ENCODE measurements at regions not wholly inside any gene's neighbourhood (a gene's known extent, or its start where the extent isn't known, plus 50 kb on each side); places are given as distances from the start of the nearest gene placed in this dataset.

- Histone ChIP-seq H3K9me2 (ENCODE audit: insufficient read depth) (no peaks in the 10 kb centered on the region), H3K4me2 (no peak overlapping the region), H4K20me1 (replicated peaks; ENCODE audit: insufficient read depth) (no peaks in the 10 kb centered on the region), H3K79me2 (replicated peaks; ENCODE audit: insufficient read depth) (no peaks in the 10 kb centered on the region), H3K4me3 (no peak overlapping the region), H3K27ac (ENCODE audit: low read depth) (no peak overlapping the region), H2AFZ (no peak overlapping the region), H3K4me1 (ENCODE audit: insufficient read depth) (peaks cover 12% of the 10 kb centered on the region; the same call in 1 of the 2 replicates), H3K27me3 (ENCODE audit: insufficient read depth) (no peaks in the 10 kb centered on the region), H3F3A (replicated peaks; ENCODE audit: low read depth) (no peaks in the 10 kb centered on the region), H3K36me3 (ENCODE audit: insufficient read depth) (no peaks in the 10 kb centered on the region)
- no peak for ATAC-seq
- no peak for TF ChIP-seq ZNF331 (CRISPR knock-in tag; IDR thresholded peaks at IDR 0.05; ENCODE audit: low read depth)
- TF ChIP-seq ZNF114 (CRISPR knock-in tag; IDR thresholded peaks at IDR 0.05) = no peak
- TF ChIP-seq NANOG (IDR thresholded peaks at IDR 0.05; ENCODE audit: borderline replicate concordance) = no peak
- no peak for TF ChIP-seq ZNF462 (CRISPR knock-in tag; IDR thresholded peaks at IDR 0.05)
- TF ChIP-seq CTCF (conservative IDR thresholded peaks at IDR 0.05; ENCODE audit: low read depth in 2 of 2) = no peak
- no peak for TF ChIP-seq STAT1 (IDR thresholded peaks at IDR 0.05; ENCODE audit: unreplicated experiment)
- TF ChIP-seq JUNB (IDR thresholded peaks at IDR 0.05; ENCODE audit: unreplicated experiment) = no peak
- TF ChIP-seq ETS1 (IDR thresholded peaks at IDR 0.05) = no peak
- no peak for TF ChIP-seq EZH2 (IDR thresholded peaks at IDR 0.05; ENCODE audit: low read depth, unreplicated experiment)
- no peak for TF ChIP-seq POLR2AphosphoS5 (IDR thresholded peaks at IDR 0.05; ENCODE audit: low read depth)
- TF ChIP-seq CREB1 (CRISPR knock-in tag; IDR thresholded peaks at IDR 0.05; ENCODE audit: low read depth) = no peak
- TF ChIP-seq EZH2phosphoT487 (IDR thresholded peaks at IDR 0.05; ENCODE audit: unreplicated experiment) = no peak
- TF ChIP-seq, protein P1, sequence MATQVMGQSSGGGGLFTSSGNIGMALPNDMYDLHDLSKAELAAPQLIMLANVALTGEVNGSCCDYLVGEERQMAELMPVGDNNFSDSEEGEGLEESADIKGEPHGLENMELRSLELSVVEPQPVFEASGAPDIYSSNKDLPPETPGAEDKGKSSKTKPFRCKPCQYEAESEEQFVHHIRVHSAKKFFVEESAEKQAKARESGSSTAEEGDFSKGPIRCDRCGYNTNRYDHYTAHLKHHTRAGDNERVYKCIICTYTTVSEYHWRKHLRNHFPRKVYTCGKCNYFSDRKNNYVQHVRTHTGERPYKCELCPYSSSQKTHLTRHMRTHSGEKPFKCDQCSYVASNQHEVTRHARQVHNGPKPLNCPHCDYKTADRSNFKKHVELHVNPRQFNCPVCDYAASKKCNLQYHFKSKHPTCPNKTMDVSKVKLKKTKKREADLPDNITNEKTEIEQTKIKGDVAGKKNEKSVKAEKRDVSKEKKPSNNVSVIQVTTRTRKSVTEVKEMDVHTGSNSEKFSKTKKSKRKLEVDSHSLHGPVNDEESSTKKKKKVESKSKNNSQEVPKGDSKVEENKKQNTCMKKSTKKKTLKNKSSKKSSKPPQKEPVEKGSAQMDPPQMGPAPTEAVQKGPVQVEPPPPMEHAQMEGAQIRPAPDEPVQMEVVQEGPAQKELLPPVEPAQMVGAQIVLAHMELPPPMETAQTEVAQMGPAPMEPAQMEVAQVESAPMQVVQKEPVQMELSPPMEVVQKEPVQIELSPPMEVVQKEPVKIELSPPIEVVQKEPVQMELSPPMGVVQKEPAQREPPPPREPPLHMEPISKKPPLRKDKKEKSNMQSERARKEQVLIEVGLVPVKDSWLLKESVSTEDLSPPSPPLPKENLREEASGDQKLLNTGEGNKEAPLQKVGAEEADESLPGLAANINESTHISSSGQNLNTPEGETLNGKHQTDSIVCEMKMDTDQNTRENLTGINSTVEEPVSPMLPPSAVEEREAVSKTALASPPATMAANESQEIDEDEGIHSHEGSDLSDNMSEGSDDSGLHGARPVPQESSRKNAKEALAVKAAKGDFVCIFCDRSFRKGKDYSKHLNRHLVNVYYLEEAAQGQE (IDR thresholded peaks at IDR 0.05; ENCODE audit: unreplicated experiment) = no peak
- Mint-ChIP-seq H3K36me3 (ENCODE audit: low read depth) (no peaks in the 10 kb centered on the region), H3K4me3 (no peak overlapping the region), H3K27me3 (ENCODE audit: insufficient read depth, low read depth, poor library complexity) (peaks cover 6% of the 10 kb centered on the region), H3K4me1 (peaks cover 19% of the 10 kb centered on the region), H3K27ac (no peak overlapping the region), H3K9me3 (no peaks in the 10 kb centered on the region)
- DNase-seq (ENCODE audit: low spot score) = no peak
Observed at GRCh38 chr14:65302571-65303189, 109.8 kb upstream of the FUT8 start.

Data from GM23338 (cell line).